B cell (primary cell): ENCODE measurements at regions not wholly inside any gene's neighbourhood (a gene's known extent, or its start where the extent isn't known, plus 50 kb on each side); places are given as distances from the start of the nearest gene placed in this dataset.
"Not testable (repeated sequence)": the region's sequence is repeated elsewhere in the genome, so short reads cannot be mapped to it uniquely, and the experiment has no call there.

ENCODE experiments used
- ATAC-seq: fragments of 200-7000 bp; cut with Tn5 transposase; one replicate; pipeline ENCODE4 v1.10.0; 2021; ENCODE audit warnings: low read depth, mild to moderate bottlenecking, moderate number of reproducible peaks, moderate library complexity
- CTCF ChIA-PET: fragments of 350-600 bp; sonication (Branson Sonifier 250); formaldehyde crosslinking; loops from one replicate; lab custom pipeline; 2021; ENCODE audit warnings: antibody characterized with exemption, inconsistent platforms; lab: Charles Lee
- POLR2A ChIA-PET: fragments of 350-600 bp; sonication (Branson Sonifier 250); formaldehyde crosslinking; loops from one replicate; lab custom pipeline; 2021; ENCODE audit warnings: antibody characterized with exemption; lab: Charles Lee
- DNase-seq: peaks from one replicate; pipeline ENCODE4 v3.0.0; 2013
- H2AFZ ChIP-seq: 2 replicates; pipeline ENCODE4 v1.6.1; 2012; ENCODE audit warnings: mild to moderate bottlenecking, low read depth, low read length; ENCODE audit not compliant: insufficient read depth, poor library complexity, severe bottlenecking
- H3K27ac ChIP-seq, 2 donors: 1 replicate in 1 of 2; 2 replicates in 1 of 2; pipeline ENCODE4 v1.5.1; 2012 to 2013; ENCODE audit warnings: low read length in 2 of 2, mild to moderate bottlenecking in 2 of 2, moderate library complexity in 1 of 2
- H3K27me3 ChIP-seq, 4 experiments: fragments of 200-600 bp in 1 of 4; sonication (generic) in 1 of 4; replicated peaks in 1 of 4; 1 replicate in 2 of 4; 2 replicates in 2 of 4; pipeline versions ENCODE4 v1.6.1 to v1.7.0; 2013 to 2016; ENCODE audit warnings: low read length in 3 of 4, mild to moderate bottlenecking in 2 of 4, mixed read lengths in 1 of 4, moderate library complexity in 1 of 4; ENCODE audit not compliant: insufficient read depth in 4 of 4, control insufficient read depth in 3 of 4; ENCODE audit errors: control extremely low read depth in 1 of 4
- H3K36me3 ChIP-seq, 2 experiments: replicated peaks in 1 of 2; 1 replicate in 1 of 2; 2 replicates in 1 of 2; pipeline versions ENCODE4 v1.6.1 to v1.7.1; 2013; ENCODE audit warnings: low read length in 1 of 2; ENCODE audit not compliant: insufficient read depth in 2 of 2, control insufficient read depth in 1 of 2; ENCODE audit errors: control extremely low read depth in 1 of 2, extremely low read depth in 1 of 2
- H3K4me1 ChIP-seq, 2 donors: fragments of 200-600 bp in 1 of 2; sonication (generic) in 1 of 2; 1 replicate in 1 of 2; 2 replicates in 1 of 2; pipeline versions ENCODE4 v1.5.1 to v1.6.1; 2013 to 2017; ENCODE audit warnings: low read length in 2 of 2; ENCODE audit not compliant: control insufficient read depth in 2 of 2, insufficient read depth in 2 of 2
- H3K4me2 ChIP-seq: replicated peaks from 2 replicates; pipeline ENCODE3; 2012; ENCODE audit warnings: mild to moderate bottlenecking, low read depth, low read length; ENCODE audit not compliant: poor library complexity, severe bottlenecking
- H3K4me3 ChIP-seq, 5 experiments: fragments of 200-600 bp in 1 of 5; sonication (generic) in 1 of 5; 1 replicate in 3 of 5; 2 replicates in 2 of 5; pipeline versions ENCODE4 v1.5.1 to v1.7.0; 2011 to 2016; ENCODE audit warnings: low read length in 4 of 5, mild to moderate bottlenecking in 4 of 5, low read depth in 2 of 5, control low read depth in 1 of 5, moderate library complexity in 1 of 5; ENCODE audit not compliant: insufficient read depth in 1 of 5; ENCODE audit errors: control extremely low read depth in 1 of 5, extremely low read depth in 1 of 5
- H3K79me2 ChIP-seq: fragments of 200-600 bp; sonication (generic); one replicate; pipeline ENCODE4 v1.6.0; 2016; ENCODE audit warnings: low read length; ENCODE audit not compliant: control insufficient read depth, insufficient read depth
- H3K9ac ChIP-seq: fragments of 200-600 bp; sonication (generic); 2 replicates; pipeline ENCODE4 v1.6.1; 2017; ENCODE audit warnings: mild to moderate bottlenecking, low read length, moderate library complexity
- H3K9me3 ChIP-seq, 3 donors: one replicate each; pipeline versions ENCODE4 v1.6.1 to v1.7.1; 2013; ENCODE audit warnings: low read length in 2 of 3; ENCODE audit not compliant: control insufficient read depth in 2 of 3, insufficient read depth in 1 of 3; ENCODE audit errors: control extremely low read depth in 1 of 3
- H4K20me1 ChIP-seq: 2 replicates; pipeline ENCODE4 v1.6.0; 2012; ENCODE audit warnings: mild to moderate bottlenecking, low read length; ENCODE audit not compliant: insufficient read depth, control insufficient read depth, poor library complexity, severe bottlenecking
- H3K27ac Mint-ChIP-seq: one replicate; pipeline ENCODE4 v1.8.0; 2021; ENCODE audit warnings: mixed read lengths
- H3K27me3 Mint-ChIP-seq: one replicate; pipeline ENCODE4 v1.8.0; 2021; ENCODE audit warnings: mixed read lengths
- H3K4me1 Mint-ChIP-seq: one replicate; pipeline ENCODE4 v1.8.0; 2021; ENCODE audit warnings: mixed read lengths
- H3K4me3 Mint-ChIP-seq: one replicate; pipeline ENCODE4 v1.8.0; 2021; ENCODE audit warnings: mixed read lengths
- H3K9me3 Mint-ChIP-seq: one replicate; pipeline ENCODE4 v1.8.0; 2022; ENCODE audit warnings: mixed read lengths; ENCODE audit not compliant: insufficient read depth
- EZH2 ChIP-seq: IDR thresholded peaks from 2 replicates; pipeline ENCODE4 v1.6.1; 2012; ENCODE audit warnings: borderline replicate concordance, low read depth, mild to moderate bottlenecking, moderate library complexity, low read length; ENCODE audit not compliant: insufficient read depth, poor library complexity, severe bottlenecking
- WGBS: methylation state at CpG from one replicate; pipeline ENCODE4 v1.1.5; 2013; ENCODE audit warnings: missing lambda C conversion rate; ENCODE audit not compliant: insufficient coverage; 5-methylcytosine and 5-hydroxymethylcytosine counted together
- intact Hi-C: fragments of 100-400 bp; cut with micrococcal nuclease; formaldehyde crosslinking; loops from one replicate; pipeline ENCODE4 v1.10.0; 2022
- TF ChIP-seq, protein P1 (sequence below): fragments of 200-600 bp; IDR thresholded peaks from one replicate; pipeline ENCODE4 v1.8.0; 2022; ENCODE audit warnings: antibody characterized with exemption, mild to moderate bottlenecking

DNA sequence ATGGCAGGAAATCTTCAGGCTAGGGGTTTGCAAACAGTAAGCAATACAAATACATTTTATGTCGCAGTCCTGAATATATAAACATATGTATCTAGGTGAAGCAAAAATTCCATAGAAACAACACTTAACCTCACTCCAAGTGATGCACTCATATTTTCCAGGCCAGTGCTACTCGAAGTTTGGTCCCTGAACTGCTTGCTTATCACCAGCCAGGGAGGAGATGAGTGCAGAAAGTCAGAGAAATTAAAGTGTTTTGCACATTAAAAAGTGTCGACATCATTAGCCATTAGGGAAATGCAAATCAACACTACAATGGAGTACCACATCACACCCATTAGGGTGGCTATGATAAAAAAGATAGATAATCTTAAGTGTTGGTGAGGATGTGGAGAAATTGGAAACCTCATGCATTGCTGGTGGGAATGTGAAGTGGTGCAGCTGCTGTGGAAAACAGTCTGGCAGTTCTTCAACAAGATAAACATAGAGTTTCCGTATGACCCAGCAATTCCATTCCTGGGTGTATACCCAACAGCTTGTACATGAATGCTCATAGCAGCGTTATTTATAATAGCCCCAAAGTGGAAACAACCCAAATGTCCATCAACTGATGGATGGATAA, 70.5 kb upstream of the CSF1 start:
- no peaks in the 10 kb centered on the region for H3K4me1 Mint-ChIP-seq
- CTCF ChIA-PET: no interaction called here

DNA sequence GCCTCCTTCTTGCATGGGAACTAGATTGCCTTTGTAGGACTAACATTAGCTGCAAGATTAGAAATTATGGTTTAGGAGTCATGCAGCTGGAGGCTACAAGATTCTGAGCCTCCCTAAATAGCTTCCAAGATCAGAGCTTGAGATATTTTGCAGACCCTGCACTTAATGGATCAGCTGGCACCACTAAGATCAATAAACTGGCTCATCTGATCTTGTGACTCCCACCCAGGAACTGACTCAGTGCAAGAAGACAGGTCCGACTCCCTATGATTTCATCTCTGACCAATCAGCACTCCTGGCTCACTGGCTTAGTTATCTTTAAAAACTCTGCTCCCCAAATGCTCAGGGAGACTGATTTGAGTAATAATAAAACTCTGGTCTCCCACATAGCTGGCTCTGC, 71.4 kb upstream of the CSF1 start:
- H3K27ac Mint-ChIP-seq, H3K4me2 ChIP-seq, H3K4me3 ChIP-seq, H2AFZ ChIP-seq, H3K79me2 ChIP-seq, H3K4me3 Mint-ChIP-seq, H3K4me1 ChIP-seq, H3K36me3 ChIP-seq, CTCF ChIA-PET, DNase-seq, H4K20me1 ChIP-seq, ATAC-seq, H3K9me3 Mint-ChIP-seq, POLR2A ChIA-PET, H3K27ac ChIP-seq, H3K27me3 ChIP-seq, H3K4me1 Mint-ChIP-seq, H3K9ac ChIP-seq, intact Hi-C loops: not testable (repeated sequence)
- peaks cover 14% of the 10 kb centered on the region for H3K27me3 Mint-ChIP-seq
- peaks cover 4 to 13% (median 7%) of the 10 kb centered on the region in 3 donors for H3K9me3 ChIP-seq
- 100% methylated on average over 1 of the region's 1 CpG for WGBS

More for the DNA sequence above, 70.5 kb upstream of the CSF1 start:
- WGBS: no CpG with 5 or more reads among the region's 5 CpGs
- Histone ChIP-seq H3K4me2 (no peak overlapping the region), H4K20me1 (no peaks in the 10 kb centered on the region), H3K9me3 (peaks cover 4 to 13% (median 7%) of the 10 kb centered on the region in 3 donors), H3K27ac (no peak overlapping the region), H2AFZ (no peak overlapping the region), H3K4me1 (no peaks in the 10 kb centered on the region), H3K4me3 (no peak overlapping the region), H3K36me3 (no peaks in the 10 kb centered on the region), H3K27me3 (peaks cover 0 to 4% (median 2%) of the 10 kb centered on the region in 4 experiments), H3K9ac (no peak overlapping the region), H3K79me2 (no peaks in the 10 kb centered on the region)
- H3K27me3 Mint-ChIP-seq: peaks cover 9% of the 10 kb centered on the region
- TF ChIP-seq EZH2: no peak
- TF ChIP-seq, protein P1, sequence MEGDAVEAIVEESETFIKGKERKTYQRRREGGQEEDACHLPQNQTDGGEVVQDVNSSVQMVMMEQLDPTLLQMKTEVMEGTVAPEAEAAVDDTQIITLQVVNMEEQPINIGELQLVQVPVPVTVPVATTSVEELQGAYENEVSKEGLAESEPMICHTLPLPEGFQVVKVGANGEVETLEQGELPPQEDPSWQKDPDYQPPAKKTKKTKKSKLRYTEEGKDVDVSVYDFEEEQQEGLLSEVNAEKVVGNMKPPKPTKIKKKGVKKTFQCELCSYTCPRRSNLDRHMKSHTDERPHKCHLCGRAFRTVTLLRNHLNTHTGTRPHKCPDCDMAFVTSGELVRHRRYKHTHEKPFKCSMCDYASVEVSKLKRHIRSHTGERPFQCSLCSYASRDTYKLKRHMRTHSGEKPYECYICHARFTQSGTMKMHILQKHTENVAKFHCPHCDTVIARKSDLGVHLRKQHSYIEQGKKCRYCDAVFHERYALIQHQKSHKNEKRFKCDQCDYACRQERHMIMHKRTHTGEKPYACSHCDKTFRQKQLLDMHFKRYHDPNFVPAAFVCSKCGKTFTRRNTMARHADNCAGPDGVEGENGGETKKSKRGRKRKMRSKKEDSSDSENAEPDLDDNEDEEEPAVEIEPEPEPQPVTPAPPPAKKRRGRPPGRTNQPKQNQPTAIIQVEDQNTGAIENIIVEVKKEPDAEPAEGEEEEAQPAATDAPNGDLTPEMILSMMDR: no peak
- POLR2A ChIA-PET: no interaction called here
- ATAC-seq (no peak), DNase-seq (no peak)
- no peak overlapping the region for H3K27ac Mint-ChIP-seq
- H3K4me3 Mint-ChIP-seq: no peak overlapping the region
- H3K9me3 Mint-ChIP-seq: peaks cover 6% of the 10 kb centered on the region
- intact Hi-C loops: no loop called here
